Sciatic nerve (tissue), 2 donors: ENCODE measurements at regions not wholly inside any gene's neighbourhood (a gene's known extent, or its start where the extent isn't known, plus 50 kb on each side); places are given as distances from the start of the nearest gene placed in this dataset.

Source experiments
- ATAC-seq: fragments of 200-7000 bp; cut with Tn5 transposase; one replicate; pipeline ENCODE4 v1.9.1; 2020; ENCODE audit warnings: mild to moderate bottlenecking, moderate library complexity
- DNase-seq: peaks from one replicate; pipeline ENCODE4 v3.0.0-alpha.2; 2020; ENCODE audit warnings: low spot score
- intact Hi-C: fragments of 100-400 bp; cut with DNase I; formaldehyde crosslinking; loops from one replicate; pipeline ENCODE4 v1.14.2; 2022
- donor health status: DM: no; HTN: no; CAD: no.
- donor health status: DM: no; HTN: no; CAD: no.

DNA sequence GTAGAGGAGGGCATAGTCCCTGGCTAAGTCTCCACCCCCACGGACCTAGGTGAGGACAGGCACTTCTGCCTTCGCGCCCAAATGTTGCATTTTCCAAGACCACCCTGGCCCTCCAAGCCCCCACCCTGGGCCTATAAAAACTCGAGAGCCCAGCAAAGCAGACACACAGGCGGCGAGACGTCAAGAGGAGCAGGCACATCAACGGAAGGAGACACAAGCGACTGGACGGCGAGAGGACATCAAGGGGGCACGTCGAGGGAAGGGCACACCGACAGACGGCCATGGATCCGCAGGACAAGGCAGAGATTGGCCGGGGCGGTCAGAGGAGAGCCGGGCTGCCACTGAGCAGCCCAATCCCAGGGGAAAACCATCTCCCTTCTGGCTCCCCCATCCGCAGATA, 348.0 kb downstream of the MTRR start:
- ATAC-seq (no peak), DNase-seq (no peak)
- intact Hi-C loops = no loop called here

DNA sequence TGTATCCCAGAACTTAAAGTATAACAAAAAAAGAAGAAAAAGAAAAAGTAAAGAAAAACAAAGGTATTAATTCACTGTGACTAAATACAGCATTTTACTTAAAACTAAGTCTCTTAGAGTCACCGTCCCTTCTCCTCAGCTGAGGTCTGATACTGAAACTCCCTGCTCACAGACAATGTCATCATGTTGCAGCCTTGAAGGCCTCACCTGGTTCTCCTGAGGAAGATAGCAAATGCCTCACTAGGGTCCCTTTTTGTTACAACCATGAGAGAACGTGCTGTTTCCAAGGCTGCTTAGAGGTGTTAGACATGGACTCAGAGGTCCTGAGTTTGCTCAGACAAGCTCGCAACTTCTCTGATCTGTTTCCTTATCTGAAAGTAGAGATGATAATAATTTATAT, 357.2 kb downstream of the MTRR start:
- DNase-seq (no peak), ATAC-seq (no peak)
- intact Hi-C loops = no loop called here

DNA sequence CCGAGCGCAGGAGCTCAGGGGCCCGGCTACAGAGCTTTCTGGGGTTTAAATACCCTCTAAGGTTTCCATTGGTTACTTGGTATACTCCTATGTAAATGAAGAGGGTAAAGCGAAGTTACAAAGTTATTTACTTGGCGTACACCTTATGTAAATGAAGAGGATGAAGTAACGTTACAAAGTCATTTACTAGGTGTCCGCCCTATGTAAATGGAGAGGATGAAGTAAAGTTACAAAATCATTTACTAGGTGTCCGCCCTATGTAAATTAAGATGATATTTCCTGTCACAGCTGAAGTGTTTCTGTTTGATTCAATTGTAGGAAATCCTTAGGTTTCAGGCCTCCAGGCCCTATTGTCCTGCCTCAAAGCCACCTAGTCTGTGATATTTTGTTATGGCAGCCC, 358.2 kb downstream of the MTRR start:
- DNase-seq (no peak), ATAC-seq (no peak)
- intact Hi-C loops = no loop called here

DNA sequence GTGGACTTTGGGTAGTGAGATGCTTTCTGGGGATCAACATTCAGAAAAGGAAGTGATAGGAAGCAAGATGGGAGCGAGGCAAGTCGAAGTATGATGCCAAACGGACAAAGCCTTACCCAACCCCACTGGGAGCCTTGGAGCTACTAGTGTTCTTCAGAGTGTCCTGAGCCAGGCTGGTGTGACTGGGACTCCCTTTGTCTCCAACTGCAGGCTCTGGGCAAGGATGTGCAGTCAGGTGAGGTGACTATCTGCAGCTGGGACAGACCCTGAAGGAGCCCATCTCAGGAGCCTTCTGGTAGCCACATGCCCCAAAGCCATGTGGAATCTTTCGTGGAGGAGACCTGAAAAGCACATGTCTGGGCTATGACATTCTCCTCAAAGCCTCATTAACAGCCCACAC, 360.6 kb downstream of the MTRR start:
- intact Hi-C loops = no loop called here
- DNase-seq = no peak
- ATAC-seq = no peak

DNA sequence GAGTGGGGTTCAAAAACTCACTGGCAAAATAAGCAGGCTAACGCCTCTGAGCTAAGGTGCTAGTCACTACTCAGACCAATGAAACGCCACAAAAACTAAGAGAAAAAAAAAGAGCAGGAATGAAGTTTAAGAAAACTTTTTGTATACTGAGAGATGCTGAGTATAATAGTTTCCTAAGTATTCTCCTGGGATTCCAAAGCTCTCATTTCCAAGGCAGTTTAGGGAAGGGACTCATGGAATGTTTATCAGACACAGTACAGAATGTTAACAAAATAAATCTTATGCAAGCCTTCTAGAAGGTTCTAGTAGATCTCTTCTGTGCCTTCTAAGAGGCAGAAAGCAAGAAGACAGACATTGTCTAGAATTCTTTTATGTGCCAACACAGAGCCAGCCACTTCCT, 361.9 kb downstream of the MTRR start:
- intact Hi-C loops = no loop called here
- DNase-seq (no peak), ATAC-seq (no peak)

DNA sequence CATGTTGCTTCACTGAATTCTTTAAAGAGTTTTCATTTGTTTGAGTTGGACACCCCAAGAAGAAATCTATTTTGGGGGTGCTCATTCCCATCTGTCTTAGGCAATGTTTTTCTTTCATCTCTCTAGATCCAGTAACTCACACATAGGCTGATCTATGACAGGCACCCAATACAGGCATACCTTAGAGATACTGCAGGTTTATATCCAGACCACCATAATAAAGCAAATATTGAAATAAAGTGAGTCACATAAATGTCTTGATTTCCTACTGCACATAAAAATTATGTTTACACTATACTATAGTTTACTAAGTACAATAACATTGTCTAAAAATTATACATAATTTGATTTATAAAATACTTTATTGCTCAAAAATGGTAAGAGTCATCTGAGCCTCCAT, 364.5 kb downstream of the MTRR start:
- intact Hi-C loops = no loop called here
- ATAC-seq = no peak
- no peak for DNase-seq

DNA sequence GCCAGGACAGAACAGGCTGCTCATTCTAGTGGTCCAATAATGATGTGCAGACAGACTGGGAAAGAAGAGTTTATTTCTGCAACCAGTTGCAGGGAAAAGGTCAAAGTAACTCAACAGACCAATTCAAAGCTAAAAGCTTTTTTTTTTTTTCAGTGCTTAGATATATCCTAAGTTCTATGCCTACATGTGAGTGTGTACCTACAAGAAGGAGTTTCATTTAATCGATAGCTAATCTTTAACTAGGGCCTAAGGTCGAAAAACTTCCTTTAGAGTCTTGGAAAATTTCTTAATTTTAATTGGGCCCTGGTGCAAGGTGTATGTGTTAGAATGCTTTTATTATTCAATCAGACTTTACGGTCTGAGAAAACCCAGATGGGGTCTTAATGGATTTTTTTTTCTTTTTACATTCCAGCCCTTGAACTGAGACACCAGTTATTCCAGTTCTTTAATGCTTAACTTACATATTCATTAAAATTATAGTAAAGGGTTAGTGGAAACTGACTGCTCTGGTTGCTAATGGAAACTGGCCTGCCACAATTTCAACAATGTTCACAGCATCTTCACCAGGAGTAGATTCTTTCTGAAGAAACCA, 365.3 kb downstream of the MTRR start:
- DNase-seq (no peak), ATAC-seq (no peak)
- intact Hi-C loops = no loop called here

DNA sequence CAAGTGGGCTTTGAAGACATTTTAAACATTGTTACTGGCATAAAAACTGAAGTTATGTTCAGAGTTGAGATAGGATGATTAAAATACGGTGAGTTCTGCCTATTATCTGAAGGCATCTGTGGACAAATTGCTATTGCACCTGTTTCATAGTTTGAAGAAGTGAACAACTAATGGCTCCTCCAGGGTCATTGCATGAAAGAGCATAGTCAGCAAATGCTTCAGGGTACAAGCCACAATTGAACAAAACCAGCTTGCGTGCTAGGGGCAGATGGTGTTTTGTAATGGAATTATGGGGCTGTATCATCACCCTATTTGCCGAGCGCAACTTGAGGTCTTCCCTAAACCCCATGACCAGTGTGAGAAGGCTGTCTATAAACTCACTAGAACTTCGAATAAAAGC, 369.1 kb downstream of the MTRR start:
- DNase-seq (no peak), ATAC-seq (no peak)
- intact Hi-C loops = no loop called here

DNA sequence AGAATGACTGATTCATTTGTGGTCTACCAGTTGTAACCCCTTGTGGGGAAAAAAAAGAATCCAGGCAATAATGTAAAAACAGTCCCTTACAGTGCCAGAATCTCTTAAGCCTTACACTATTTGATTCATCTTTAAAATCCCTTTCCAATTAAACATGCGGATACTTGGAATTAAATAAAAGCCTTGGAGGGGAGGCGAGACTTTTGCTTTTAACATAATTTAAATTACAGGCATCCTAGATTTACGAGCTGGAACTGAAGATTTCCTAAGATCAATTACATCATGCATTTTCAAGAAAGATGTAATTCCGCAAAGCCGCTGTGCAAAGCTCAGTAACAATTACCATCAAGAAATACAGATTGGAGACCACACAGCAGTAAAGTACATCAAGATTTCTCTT, 370.2 kb downstream of the MTRR start:
- ATAC-seq (no peak), DNase-seq (no peak)
- intact Hi-C loops = no loop called here

DNA sequence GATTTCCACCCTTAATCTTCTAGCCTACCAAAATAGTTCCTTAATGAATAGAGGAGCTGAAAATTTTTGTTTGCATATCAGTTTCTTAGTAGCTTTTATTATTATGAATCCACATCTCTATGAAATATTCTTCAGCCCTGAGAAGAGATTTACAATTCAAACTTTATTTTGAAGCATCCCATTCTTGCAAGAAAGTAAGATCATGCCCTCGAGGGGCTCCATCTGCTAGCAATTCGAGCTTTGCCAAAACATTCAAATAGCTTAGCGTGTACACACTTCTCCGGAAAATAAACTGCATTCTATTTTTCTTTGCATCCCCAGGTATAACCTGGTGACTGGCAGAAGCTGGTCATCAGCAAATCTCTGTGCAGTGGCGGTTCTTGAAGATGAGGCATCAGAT, 370.7 kb downstream of the MTRR start:
- ATAC-seq (no peak), DNase-seq (no peak)
- intact Hi-C loops = no loop called here

DNA sequence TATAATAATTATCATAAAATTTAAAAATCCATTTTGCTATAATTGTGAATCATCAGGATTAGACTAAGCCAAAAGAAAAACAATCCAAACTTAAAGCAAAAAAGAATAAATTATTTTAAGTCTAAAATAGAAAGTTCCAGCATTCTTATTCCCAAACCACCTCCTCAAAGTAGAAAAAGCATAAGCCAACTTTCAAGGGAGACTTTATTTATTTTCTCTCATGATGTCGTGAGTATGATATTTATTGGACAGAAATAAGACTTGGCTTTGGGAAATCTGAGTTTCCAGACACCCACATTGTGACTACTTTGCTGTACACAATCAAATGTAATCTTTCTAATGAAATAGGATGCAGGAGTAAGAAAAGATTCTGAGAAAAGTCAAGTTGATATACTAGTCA, 372.1 kb downstream of the MTRR start:
- intact Hi-C loops = no loop called here
- DNase-seq (no peak), ATAC-seq (no peak)

DNA sequence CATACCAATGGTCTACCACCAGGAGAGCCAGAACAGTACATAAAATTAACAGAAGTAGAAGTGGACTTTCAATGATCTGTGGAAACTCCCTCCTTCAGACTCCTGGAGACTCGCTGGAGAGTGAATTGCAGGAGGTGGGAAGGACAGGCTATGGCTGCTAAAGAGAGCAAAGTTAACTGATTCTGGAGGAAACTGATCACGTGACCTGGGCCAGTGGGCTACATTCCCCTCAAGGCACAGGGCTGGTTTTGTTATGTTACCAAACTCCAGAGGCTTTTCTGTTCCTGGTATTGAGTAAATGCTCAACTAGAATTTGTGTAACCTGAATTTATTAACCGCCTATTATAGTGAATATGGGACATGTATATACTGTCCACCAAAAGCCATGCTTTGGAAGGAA, 372.6 kb downstream of the MTRR start:
- intact Hi-C loops = no loop called here
- ATAC-seq (no peak), DNase-seq (no peak)

DNA sequence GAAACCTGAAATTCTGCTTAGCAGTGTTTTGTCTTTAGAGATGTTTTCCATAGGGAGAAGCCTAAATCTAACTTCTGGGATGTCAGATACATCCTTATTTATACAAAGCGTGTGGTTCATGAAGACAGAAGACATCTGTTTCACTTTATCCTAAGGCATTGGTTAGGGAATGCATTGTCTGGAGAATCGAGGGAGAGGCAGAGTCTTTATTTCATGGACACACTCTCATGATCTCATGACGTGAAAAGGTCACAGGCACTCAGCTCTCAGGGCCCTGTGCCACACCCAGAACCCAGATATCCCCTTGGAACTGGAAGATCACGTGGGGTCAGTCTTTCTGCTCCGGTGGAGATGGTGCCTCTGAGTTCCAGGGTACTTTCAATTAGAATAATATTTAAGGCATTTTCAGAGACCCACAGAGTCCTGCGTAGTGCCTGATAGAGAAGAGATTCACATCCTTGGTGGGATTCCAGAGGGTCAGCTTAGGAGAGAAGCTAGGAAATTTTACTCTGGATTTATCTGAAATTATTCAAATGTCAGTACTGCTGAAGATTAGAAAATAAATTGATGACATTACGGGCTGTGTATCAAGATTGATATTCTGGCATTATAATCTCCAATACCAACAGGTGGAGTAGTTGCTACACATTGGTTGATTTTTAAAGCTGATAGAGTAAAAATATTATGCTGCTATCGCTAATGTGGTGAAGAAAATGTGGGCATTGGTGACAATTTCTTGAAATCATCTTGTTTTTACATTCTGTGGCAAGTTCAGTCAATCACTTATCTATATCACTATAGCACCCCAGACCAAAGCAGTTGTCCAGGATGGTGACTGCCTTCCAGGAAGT, 378.3 kb downstream of the MTRR start:
- ATAC-seq (peak; percentile 64), DNase-seq (no peak)
- intact Hi-C loops = no loop called here

DNA sequence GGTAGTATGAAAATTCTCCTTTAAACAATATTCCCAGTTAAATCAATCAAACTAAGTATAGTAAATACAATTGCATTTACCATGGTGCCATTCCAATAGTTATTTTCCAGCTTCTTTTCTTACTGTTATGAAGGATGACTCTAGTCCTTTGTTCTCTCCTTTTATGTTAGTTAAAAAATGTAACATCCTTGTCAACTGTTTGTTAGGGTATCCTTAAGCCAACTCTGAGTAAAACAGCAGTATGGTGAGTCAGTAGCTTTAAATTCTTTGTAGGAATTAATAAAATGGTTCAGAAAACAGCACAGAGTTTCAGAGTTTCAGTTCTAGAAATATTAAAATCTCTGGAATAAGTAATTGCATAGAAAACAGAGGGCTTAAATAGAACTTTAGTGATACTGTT, 384.4 kb downstream of the MTRR start:
- no peak for ATAC-seq
- intact Hi-C loops = no loop called here
- no peak for DNase-seq

DNA sequence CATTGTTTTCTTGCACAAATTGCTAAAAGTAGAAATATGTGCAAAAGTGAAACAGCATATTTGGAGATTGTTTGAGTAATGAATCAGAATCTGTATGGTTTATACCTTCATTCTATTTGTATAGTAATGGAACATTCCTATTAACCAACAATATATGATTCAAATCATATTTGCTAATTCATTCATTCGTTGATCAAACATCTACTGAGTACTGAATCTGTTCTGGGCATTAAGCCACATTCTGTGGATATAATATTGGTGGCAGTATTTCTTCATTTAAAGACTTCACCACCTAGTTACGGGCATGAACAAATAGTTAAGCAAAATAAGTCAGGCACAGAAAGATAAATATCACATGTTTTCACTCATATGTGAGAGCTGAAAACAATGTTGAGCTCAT, 385.7 kb downstream of the MTRR start:
- no peak for DNase-seq
- ATAC-seq = no peak
- intact Hi-C loops = no loop called here

DNA sequence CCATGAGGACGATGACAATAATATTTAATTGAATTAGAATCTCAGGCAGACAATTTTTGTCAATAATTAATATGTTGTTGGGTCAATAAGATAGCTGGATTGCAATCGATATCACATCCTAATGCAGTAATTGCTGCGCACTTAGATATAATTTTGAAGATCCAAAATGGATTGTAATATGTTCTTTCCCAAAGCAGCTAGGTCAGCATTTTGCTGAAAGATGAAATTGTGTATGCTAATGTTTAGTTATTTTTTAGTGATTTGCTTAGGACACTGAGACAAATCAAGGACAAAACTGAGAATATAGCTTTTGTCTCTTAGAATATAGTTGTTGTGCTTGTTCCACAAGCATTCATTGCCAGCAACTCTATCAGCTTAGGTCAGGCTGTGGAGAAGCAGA, 389.9 kb downstream of the MTRR start:
- intact Hi-C loops = no loop called here
- no peak for DNase-seq
- ATAC-seq = no peak

DNA sequence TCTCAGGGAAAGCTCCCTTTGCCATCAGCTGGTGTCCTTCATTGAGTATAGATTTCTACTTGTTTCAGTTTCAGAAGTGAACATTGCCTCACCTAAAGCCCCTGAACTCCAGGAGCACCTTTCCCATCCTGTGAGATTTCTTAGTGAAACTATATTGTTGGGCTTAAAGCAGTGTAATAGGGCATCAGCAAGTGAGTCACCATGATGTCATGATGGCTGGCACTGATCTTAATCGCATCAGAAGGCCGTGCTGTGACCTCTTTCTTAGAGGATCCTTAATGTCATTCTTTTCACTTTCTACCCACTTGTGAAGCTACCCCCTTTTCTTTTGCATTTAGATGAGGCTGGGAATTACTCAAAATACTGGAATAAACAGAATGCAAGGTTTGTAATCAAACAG, 401.3 kb downstream of the MTRR start:
- ATAC-seq (no peak), DNase-seq (no peak)
- intact Hi-C loops = no loop called here

DNA sequence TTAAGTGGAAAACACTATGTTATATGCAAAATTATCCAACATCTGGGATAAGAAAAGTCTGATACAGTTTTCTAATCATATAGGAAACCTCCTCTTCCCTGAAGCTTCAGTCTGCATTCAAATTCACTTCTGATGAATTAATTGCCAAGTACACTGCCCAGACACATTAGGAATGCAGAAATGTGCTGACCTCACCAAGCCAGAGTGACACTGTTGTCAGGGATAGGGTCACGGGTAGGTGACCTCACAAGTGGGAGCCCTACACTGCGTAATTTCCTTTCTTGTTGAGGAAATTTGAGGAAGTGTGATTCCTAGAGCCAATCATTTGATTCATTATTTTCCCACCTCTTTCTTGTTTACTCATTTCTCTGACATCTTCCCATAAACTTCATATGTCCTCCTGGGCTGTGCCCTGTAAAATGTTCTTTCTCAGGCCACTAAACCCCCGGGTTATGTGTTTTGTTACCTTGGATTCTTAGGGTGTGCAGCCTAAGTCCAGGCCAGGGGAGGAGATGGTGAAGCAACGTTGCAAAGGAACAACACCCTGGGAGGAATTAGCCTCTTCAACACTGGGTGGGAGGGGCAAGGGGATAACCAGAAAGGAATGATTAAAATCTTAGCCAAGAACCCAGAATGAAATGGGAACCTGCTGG, 411.9 kb downstream of the MTRR start:
- DNase-seq = no peak
- no peak for ATAC-seq
- intact Hi-C loops = no loop called here

DNA sequence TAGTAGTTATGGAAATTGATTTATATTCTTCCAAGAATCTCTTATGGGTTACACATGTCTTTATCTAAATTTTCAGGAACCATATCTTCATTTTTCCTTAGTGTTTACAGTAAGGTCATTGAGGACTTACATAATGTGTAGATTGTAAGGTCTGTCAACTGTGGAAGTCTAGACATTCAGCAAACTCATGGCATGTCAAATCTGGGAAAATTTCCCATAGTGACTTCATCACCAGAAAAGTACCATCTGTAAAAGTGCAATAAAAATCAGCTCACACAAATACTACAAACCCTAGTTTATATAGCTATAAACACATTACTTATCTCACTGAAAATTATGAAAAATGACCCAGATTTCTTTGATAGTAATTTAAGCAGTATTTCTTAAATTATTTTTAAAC, 419.4 kb downstream of the MTRR start:
- intact Hi-C loops = no loop called here
- DNase-seq (no peak), ATAC-seq (no peak)

DNA sequence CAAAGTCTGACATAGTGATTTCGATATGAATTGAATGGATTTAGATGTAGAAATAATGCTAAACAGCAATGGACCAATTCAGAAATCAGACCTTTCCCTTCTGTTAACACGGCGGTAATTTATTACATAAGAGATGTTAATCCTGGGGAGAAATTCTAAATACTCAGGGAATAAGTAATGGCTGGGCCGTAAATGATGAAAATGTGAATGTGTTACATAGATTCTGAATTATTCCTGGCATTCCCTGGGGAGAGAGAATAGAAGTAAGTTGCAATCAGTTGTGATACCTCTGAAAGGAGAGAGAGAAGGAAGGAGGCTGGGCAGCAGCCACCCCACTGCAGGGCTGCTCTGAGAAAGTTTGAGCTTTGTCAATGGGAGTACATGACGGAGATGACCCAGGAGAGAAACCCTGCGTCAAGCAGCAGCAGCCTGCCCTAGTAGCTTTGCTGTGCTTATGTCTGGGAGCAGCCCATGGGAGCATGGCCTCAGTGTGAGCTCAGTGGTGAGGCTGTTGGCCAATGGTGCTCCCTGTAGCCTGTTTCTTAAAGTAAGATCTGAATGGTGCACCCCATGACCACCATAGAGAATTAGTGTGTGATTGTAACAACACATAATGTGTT, 420.1 kb downstream of the MTRR start:
- ATAC-seq = no peak
- no peak for DNase-seq
- intact Hi-C loops = no loop called here
